Right lobe of liver (tissue), 4 donors: ENCODE measurements at regions not wholly inside any gene's neighbourhood (a gene's known extent, or its start where the extent isn't known, plus 50 kb on each side); places are given as distances from the start of the nearest gene placed in this dataset.

ENCODE experiments used
- POLR2A ChIP-seq: fragments of 450-650 bp; IDR thresholded peaks from one replicate; pipeline ENCODE4 v1.6.1; 2017; ENCODE audit warnings: antibody characterized with exemption, mild to moderate bottlenecking
- TF ChIP-seq, protein P1 (sequence below), 4 donors: fragments of 200-600 bp in 3 of 4; fragments of 450-650 bp in 1 of 4; IDR thresholded peaks; one replicate each; pipeline versions ENCODE4 v1.5.1 to v1.8.0; 2016 to 2022; ENCODE audit warnings: antibody characterized with exemption in 4 of 4, mild to moderate bottlenecking in 2 of 4
- donor health status: DM: no; HTN: no; CAD: no.
- donor health status: DM: no; HTN: no; CAD: no.
- donor health status: DM: no; HTN: yes; CAD: no.

GRCh38 chr14:41505491-41505890 is 101.2 kb upstream of the LRFN5 start:
- TF ChIP-seq, protein P1, sequence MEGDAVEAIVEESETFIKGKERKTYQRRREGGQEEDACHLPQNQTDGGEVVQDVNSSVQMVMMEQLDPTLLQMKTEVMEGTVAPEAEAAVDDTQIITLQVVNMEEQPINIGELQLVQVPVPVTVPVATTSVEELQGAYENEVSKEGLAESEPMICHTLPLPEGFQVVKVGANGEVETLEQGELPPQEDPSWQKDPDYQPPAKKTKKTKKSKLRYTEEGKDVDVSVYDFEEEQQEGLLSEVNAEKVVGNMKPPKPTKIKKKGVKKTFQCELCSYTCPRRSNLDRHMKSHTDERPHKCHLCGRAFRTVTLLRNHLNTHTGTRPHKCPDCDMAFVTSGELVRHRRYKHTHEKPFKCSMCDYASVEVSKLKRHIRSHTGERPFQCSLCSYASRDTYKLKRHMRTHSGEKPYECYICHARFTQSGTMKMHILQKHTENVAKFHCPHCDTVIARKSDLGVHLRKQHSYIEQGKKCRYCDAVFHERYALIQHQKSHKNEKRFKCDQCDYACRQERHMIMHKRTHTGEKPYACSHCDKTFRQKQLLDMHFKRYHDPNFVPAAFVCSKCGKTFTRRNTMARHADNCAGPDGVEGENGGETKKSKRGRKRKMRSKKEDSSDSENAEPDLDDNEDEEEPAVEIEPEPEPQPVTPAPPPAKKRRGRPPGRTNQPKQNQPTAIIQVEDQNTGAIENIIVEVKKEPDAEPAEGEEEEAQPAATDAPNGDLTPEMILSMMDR (IDR thresholded peaks at IDR 0.05) = no peak
- no peak for TF ChIP-seq POLR2A
